GM04503 (cell line): ENCODE measurements at regions not wholly inside any gene's neighbourhood (a gene's known extent, or its start where the extent isn't known, plus 50 kb on each side); places are given as distances from the start of the nearest gene placed in this dataset.

Source experiments
- DNase-seq: peaks from one replicate; pipeline ENCODE4 v3.0.0-alpha.2; 2012; ENCODE audit warnings: low read depth

- no peak for DNase-seq
These were observed 607.1 kb downstream of the KCNT2 start for GRCh38 chr1:196001188-196001587.

GRCh38 chr1:195999022-195999421 is 609.2 kb downstream of the KCNT2 start:
- no peak for DNase-seq

- DNase-seq, result no peak
These were observed 626.6 kb downstream of the KCNT2 start for GRCh38 chr1:195981448-195982139.

GRCh38 chr1:195979646-195980045 is 628.6 kb downstream of the KCNT2 start:
- no peak for DNase-seq

- no peak for DNase-seq
These were observed 634.8 kb downstream of the KCNT2 start for GRCh38 chr1:195973311-195973904.

- no peak for DNase-seq
These were observed 636.7 kb downstream of the KCNT2 start for GRCh38 chr1:195971589-195971988.

GRCh38 chr1:195970209-195970608 is 638.0 kb downstream of the KCNT2 start:
- no peak for DNase-seq

- DNase-seq, result no peak
These were observed 642.8 kb downstream of the KCNT2 start for GRCh38 chr1:195965475-195965874.

- no peak for DNase-seq
These were observed 643.2 kb downstream of the KCNT2 start for GRCh38 chr1:195965036-195965435.

- no peak for DNase-seq
These were observed 643.7 kb downstream of the KCNT2 start for GRCh38 chr1:195964516-195964915.

- DNase-seq, result no peak
These were observed 646.2 kb downstream of the KCNT2 start for GRCh38 chr1:195962051-195962450.

GRCh38 chr1:195960580-195960979 is 647.7 kb downstream of the KCNT2 start:
- no peak for DNase-seq

- no peak for DNase-seq
These were observed 650.1 kb downstream of the KCNT2 start for GRCh38 chr1:195958131-195958530.

- DNase-seq, result no peak
These were observed 651.4 kb downstream of the KCNT2 start for GRCh38 chr1:195956845-195957244.

GRCh38 chr1:195954848-195955247 is 653.4 kb downstream of the KCNT2 start:
- no peak for DNase-seq

GRCh38 chr1:195951313-195951712 is 656.9 kb downstream of the KCNT2 start:
- DNase-seq, result no peak

- DNase-seq, result no peak
These were observed 659.9 kb downstream of the KCNT2 start for GRCh38 chr1:195948123-195948895.

- no peak for DNase-seq
These were observed 661.7 kb downstream of the KCNT2 start for GRCh38 chr1:195946500-195946899.

- DNase-seq, result no peak
These were observed 666.4 kb downstream of the KCNT2 start for GRCh38 chr1:195941795-195942194.

- DNase-seq, result no peak
These were observed 666.9 kb downstream of the KCNT2 start for GRCh38 chr1:195941314-195941713.

- no peak for DNase-seq
These were observed 668.4 kb downstream of the KCNT2 start for GRCh38 chr1:195939844-195940243.

- DNase-seq, result no peak
These were observed 673.3 kb downstream of the KCNT2 start for GRCh38 chr1:195934817-195935553.

- no peak for DNase-seq
These were observed 674.4 kb downstream of the KCNT2 start for GRCh38 chr1:195933835-195934234.
